B cell (primary cell): ENCODE measurements at regions not wholly inside any gene's neighbourhood (a gene's known extent, or its start where the extent isn't known, plus 50 kb on each side); places are given as distances from the start of the nearest gene placed in this dataset.

Experiments used
- ATAC-seq: fragments of 200-7000 bp; cut with Tn5 transposase; one replicate; pipeline ENCODE4 v1.10.0; 2021; ENCODE audit warnings: low read depth, mild to moderate bottlenecking, moderate number of reproducible peaks, moderate library complexity
- CTCF ChIA-PET: fragments of 350-600 bp; sonication (Branson Sonifier 250); formaldehyde crosslinking; loops from one replicate; lab custom pipeline; 2021; ENCODE audit warnings: antibody characterized with exemption, inconsistent platforms; lab: Charles Lee
- POLR2A ChIA-PET: fragments of 350-600 bp; sonication (Branson Sonifier 250); formaldehyde crosslinking; loops from one replicate; lab custom pipeline; 2021; ENCODE audit warnings: antibody characterized with exemption; lab: Charles Lee
- DNase-seq: peaks from one replicate; pipeline ENCODE4 v3.0.0; 2013
- H2AFZ ChIP-seq: 2 replicates; pipeline ENCODE4 v1.6.1; 2012; ENCODE audit warnings: mild to moderate bottlenecking, low read depth, low read length; ENCODE audit not compliant: insufficient read depth, poor library complexity, severe bottlenecking
- H3K27ac ChIP-seq, 2 donors: 1 replicate in 1 of 2; 2 replicates in 1 of 2; pipeline ENCODE4 v1.5.1; 2012 to 2013; ENCODE audit warnings: low read length in 2 of 2, mild to moderate bottlenecking in 2 of 2, moderate library complexity in 1 of 2
- H3K27me3 ChIP-seq, 4 experiments: fragments of 200-600 bp in 1 of 4; sonication (generic) in 1 of 4; replicated peaks in 1 of 4; 1 replicate in 2 of 4; 2 replicates in 2 of 4; pipeline versions ENCODE4 v1.6.1 to v1.7.0; 2013 to 2016; ENCODE audit warnings: low read length in 3 of 4, mild to moderate bottlenecking in 2 of 4, mixed read lengths in 1 of 4, moderate library complexity in 1 of 4; ENCODE audit not compliant: insufficient read depth in 4 of 4, control insufficient read depth in 3 of 4; ENCODE audit errors: control extremely low read depth in 1 of 4
- H3K36me3 ChIP-seq, 2 experiments: replicated peaks in 1 of 2; 1 replicate in 1 of 2; 2 replicates in 1 of 2; pipeline versions ENCODE4 v1.6.1 to v1.7.1; 2013; ENCODE audit warnings: low read length in 1 of 2; ENCODE audit not compliant: insufficient read depth in 2 of 2, control insufficient read depth in 1 of 2; ENCODE audit errors: control extremely low read depth in 1 of 2, extremely low read depth in 1 of 2
- H3K4me1 ChIP-seq, 2 donors: fragments of 200-600 bp in 1 of 2; sonication (generic) in 1 of 2; 1 replicate in 1 of 2; 2 replicates in 1 of 2; pipeline versions ENCODE4 v1.5.1 to v1.6.1; 2013 to 2017; ENCODE audit warnings: low read length in 2 of 2; ENCODE audit not compliant: control insufficient read depth in 2 of 2, insufficient read depth in 2 of 2
- H3K4me2 ChIP-seq: replicated peaks from 2 replicates; pipeline ENCODE3; 2012; ENCODE audit warnings: mild to moderate bottlenecking, low read depth, low read length; ENCODE audit not compliant: poor library complexity, severe bottlenecking
- H3K4me3 ChIP-seq, 5 experiments: fragments of 200-600 bp in 1 of 5; sonication (generic) in 1 of 5; 1 replicate in 3 of 5; 2 replicates in 2 of 5; pipeline versions ENCODE4 v1.5.1 to v1.7.0; 2011 to 2016; ENCODE audit warnings: low read length in 4 of 5, mild to moderate bottlenecking in 4 of 5, low read depth in 2 of 5, control low read depth in 1 of 5, moderate library complexity in 1 of 5; ENCODE audit not compliant: insufficient read depth in 1 of 5; ENCODE audit errors: control extremely low read depth in 1 of 5, extremely low read depth in 1 of 5
- H3K79me2 ChIP-seq: fragments of 200-600 bp; sonication (generic); one replicate; pipeline ENCODE4 v1.6.0; 2016; ENCODE audit warnings: low read length; ENCODE audit not compliant: control insufficient read depth, insufficient read depth
- H3K9ac ChIP-seq: fragments of 200-600 bp; sonication (generic); 2 replicates; pipeline ENCODE4 v1.6.1; 2017; ENCODE audit warnings: mild to moderate bottlenecking, low read length, moderate library complexity
- H3K9me3 ChIP-seq, 3 donors: one replicate each; pipeline versions ENCODE4 v1.6.1 to v1.7.1; 2013; ENCODE audit warnings: low read length in 2 of 3; ENCODE audit not compliant: control insufficient read depth in 2 of 3, insufficient read depth in 1 of 3; ENCODE audit errors: control extremely low read depth in 1 of 3
- H4K20me1 ChIP-seq: 2 replicates; pipeline ENCODE4 v1.6.0; 2012; ENCODE audit warnings: mild to moderate bottlenecking, low read length; ENCODE audit not compliant: insufficient read depth, control insufficient read depth, poor library complexity, severe bottlenecking
- H3K27ac Mint-ChIP-seq: one replicate; pipeline ENCODE4 v1.8.0; 2021; ENCODE audit warnings: mixed read lengths
- H3K27me3 Mint-ChIP-seq: one replicate; pipeline ENCODE4 v1.8.0; 2021; ENCODE audit warnings: mixed read lengths
- H3K4me1 Mint-ChIP-seq: one replicate; pipeline ENCODE4 v1.8.0; 2021; ENCODE audit warnings: mixed read lengths
- H3K4me3 Mint-ChIP-seq: one replicate; pipeline ENCODE4 v1.8.0; 2021; ENCODE audit warnings: mixed read lengths
- H3K9me3 Mint-ChIP-seq: one replicate; pipeline ENCODE4 v1.8.0; 2022; ENCODE audit warnings: mixed read lengths; ENCODE audit not compliant: insufficient read depth
- EZH2 ChIP-seq: IDR thresholded peaks from 2 replicates; pipeline ENCODE4 v1.6.1; 2012; ENCODE audit warnings: borderline replicate concordance, low read depth, mild to moderate bottlenecking, moderate library complexity, low read length; ENCODE audit not compliant: insufficient read depth, poor library complexity, severe bottlenecking
- WGBS: methylation state at CpG from one replicate; pipeline ENCODE4 v1.1.5; 2013; ENCODE audit warnings: missing lambda C conversion rate; ENCODE audit not compliant: insufficient coverage; 5-methylcytosine and 5-hydroxymethylcytosine counted together
- intact Hi-C: fragments of 100-400 bp; cut with micrococcal nuclease; formaldehyde crosslinking; loops from one replicate; pipeline ENCODE4 v1.10.0; 2022
- TF ChIP-seq, protein P1 (sequence below): fragments of 200-600 bp; IDR thresholded peaks from one replicate; pipeline ENCODE4 v1.8.0; 2022; ENCODE audit warnings: antibody characterized with exemption, mild to moderate bottlenecking

DNA sequence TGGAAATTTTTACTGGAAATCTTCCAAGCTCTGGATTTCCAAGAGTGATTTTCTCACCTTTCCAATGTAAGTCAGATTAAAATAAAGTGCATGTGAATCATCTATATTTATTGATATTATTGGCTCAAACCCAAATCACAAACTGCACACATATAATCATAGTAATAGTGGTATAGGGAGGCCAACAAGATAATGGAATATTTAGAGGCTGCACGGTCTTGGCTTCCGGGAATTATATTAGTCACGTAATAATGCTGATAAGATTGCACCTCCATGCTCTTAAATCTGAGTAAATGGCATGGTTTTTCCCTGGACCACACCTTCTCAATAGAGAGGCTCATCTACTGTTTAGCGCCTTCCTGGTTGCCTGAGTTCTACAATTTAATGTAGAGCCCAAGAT lies 567.1 kb upstream of the NR2F2 start:
- ChIA-PET CTCF (no interaction called here), POLR2A (no interaction called here)
- Histone ChIP-seq H3K27ac (no peak overlapping the region), H4K20me1 (no peaks in the 10 kb centered on the region), H3K27me3 (no peaks in the 10 kb centered on the region), H3K9ac (no peak overlapping the region), H3K4me1 (no peaks in the 10 kb centered on the region), H3K36me3 (no peaks in the 10 kb centered on the region), H3K9me3 (no peaks in the 10 kb centered on the region), H3K4me2 (no peak overlapping the region), H2AFZ (no peak overlapping the region), H3K79me2 (no peaks in the 10 kb centered on the region), H3K4me3 (no peak overlapping the region)
- intact Hi-C loops = no loop called here
- H3K9me3 Mint-ChIP-seq = no peaks in the 10 kb centered on the region
- no peaks in the 10 kb centered on the region for H3K4me1 Mint-ChIP-seq
- TF ChIP-seq, protein P1, sequence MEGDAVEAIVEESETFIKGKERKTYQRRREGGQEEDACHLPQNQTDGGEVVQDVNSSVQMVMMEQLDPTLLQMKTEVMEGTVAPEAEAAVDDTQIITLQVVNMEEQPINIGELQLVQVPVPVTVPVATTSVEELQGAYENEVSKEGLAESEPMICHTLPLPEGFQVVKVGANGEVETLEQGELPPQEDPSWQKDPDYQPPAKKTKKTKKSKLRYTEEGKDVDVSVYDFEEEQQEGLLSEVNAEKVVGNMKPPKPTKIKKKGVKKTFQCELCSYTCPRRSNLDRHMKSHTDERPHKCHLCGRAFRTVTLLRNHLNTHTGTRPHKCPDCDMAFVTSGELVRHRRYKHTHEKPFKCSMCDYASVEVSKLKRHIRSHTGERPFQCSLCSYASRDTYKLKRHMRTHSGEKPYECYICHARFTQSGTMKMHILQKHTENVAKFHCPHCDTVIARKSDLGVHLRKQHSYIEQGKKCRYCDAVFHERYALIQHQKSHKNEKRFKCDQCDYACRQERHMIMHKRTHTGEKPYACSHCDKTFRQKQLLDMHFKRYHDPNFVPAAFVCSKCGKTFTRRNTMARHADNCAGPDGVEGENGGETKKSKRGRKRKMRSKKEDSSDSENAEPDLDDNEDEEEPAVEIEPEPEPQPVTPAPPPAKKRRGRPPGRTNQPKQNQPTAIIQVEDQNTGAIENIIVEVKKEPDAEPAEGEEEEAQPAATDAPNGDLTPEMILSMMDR = no peak
- TF ChIP-seq EZH2 = no peak
- no peak overlapping the region for H3K27ac Mint-ChIP-seq
- DNase-seq (no peak), ATAC-seq (no peak)
- no peaks in the 10 kb centered on the region for H3K27me3 Mint-ChIP-seq
- H3K4me3 Mint-ChIP-seq = no peak overlapping the region
- WGBS = 40% methylated on average over 1 of the region's 4 CpGs

- ChIA-PET POLR2A (no interaction called here), CTCF (no interaction called here)
- Mint-ChIP-seq H3K27ac (no peak overlapping the region), H3K9me3 (peaks cover 2% of the 10 kb centered on the region), H3K4me1 (no peaks in the 10 kb centered on the region), H3K4me3 (no peak overlapping the region), H3K27me3 (no peaks in the 10 kb centered on the region)
- H3K4me1 ChIP-seq = no peaks in the 10 kb centered on the region
- H4K20me1 ChIP-seq = no peaks in the 10 kb centered on the region
- DNase-seq = no peak
- H3K27ac ChIP-seq = no peak overlapping the region
- no peaks in the 10 kb centered on the region for H3K36me3 ChIP-seq
- intact Hi-C loops = no loop called here
- no peak overlapping the region for H2AFZ ChIP-seq
- H3K4me3 ChIP-seq = no peak overlapping the region
- ATAC-seq = no peak
- H3K79me2 ChIP-seq = no peaks in the 10 kb centered on the region
- no peaks in the 10 kb centered on the region for H3K9me3 ChIP-seq
- WGBS = no CpG with 5 or more reads among the region's 2 CpGs
- no peak overlapping the region for H3K9ac ChIP-seq
- no peak overlapping the region for H3K4me2 ChIP-seq
- H3K27me3 ChIP-seq = no peaks in the 10 kb centered on the region
- no peak for TF ChIP-seq EZH2
- TF ChIP-seq, protein P1 = no peak
Observed at GRCh38 chr15:95765161-95765560, 565.3 kb upstream of the NR2F2 start.
